ENCODE measurements at regions not wholly inside any gene's neighbourhood (a gene's known extent, or its start where the extent isn't known, plus 50 kb on each side); places are given as distances from the start of the nearest gene placed in this dataset.
A peak's percentile ranks its signal among the peaks of the same experiment; 100 is the strongest.

GRCh38 chr18:34594266-34594665, 115.8 kb upstream of the DTNA start:
- no peak for DNase-seq

GRCh38 chr18:34595690-34596089, 114.4 kb upstream of the DTNA start:
- peak; percentile 4 for DNase-seq

GRCh38 chr18:34598120-34598635, 111.9 kb upstream of the DTNA start:
- no peak for DNase-seq

DNA sequence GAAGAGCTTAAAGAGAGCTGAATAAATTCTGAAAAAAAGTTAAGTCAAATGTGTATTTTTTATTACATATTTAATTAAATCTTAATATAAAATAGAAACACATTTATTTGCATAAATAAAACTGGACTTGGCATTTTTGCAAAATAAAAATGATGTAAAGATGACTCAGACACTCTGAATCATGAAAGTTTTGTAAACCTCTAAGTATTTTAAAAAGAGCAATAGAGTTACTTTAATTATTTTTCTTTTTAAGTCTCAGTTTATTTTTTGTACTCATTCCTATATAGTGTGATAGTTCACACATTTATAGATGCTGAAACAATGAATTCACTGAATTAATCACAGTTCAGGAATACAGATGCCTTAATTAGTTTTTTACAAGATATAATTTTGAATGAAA, 109.9 kb upstream of the DTNA start:
- DNase-seq = no peak

GRCh38 chr18:34600874-34601656, 109.0 kb upstream of the DTNA start:
- DNase-seq = no peak

DNA sequence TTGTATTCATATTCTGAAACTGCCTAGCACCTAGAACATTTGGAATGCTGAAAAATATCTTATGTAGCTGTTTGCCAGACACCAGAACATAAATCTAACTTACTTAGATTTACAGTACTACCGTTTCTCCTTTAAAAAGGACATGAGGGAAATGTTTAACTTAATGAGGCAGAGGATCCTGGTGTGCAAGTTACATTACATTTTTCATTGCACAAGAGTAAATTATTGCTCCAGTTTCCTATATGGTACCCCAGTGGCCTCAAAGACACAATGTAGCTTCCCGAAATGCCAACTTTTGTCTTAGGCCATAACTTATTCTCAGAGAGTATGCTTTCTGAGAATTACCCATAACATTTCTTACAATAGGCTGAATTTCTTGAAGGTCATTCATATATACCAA, 105.5 kb upstream of the DTNA start:
- no peak for DNase-seq

DNA sequence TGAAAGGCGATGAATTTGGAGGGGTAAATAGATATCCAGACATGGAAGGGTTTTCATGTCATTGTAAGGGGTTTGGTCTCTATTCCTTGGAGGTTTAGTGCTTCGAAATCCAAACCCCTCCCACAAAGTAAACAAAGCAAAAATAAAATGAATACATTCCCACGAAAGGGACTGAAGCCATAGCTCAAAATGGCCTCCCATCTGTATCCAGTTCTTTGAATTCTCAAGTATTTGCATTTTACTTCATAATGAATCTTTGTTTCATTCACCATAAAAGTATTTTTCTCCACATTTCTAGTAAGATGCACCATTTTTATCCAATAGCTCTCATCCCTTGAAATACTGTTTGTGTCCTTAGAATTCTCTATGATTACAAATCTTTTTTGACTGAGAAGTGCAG, 103.2 kb upstream of the DTNA start:
- DNase-seq = no peak

- no peak for DNase-seq
Observed at GRCh38 chr18:34608064-34608463, 102.0 kb upstream of the DTNA start.

DNA sequence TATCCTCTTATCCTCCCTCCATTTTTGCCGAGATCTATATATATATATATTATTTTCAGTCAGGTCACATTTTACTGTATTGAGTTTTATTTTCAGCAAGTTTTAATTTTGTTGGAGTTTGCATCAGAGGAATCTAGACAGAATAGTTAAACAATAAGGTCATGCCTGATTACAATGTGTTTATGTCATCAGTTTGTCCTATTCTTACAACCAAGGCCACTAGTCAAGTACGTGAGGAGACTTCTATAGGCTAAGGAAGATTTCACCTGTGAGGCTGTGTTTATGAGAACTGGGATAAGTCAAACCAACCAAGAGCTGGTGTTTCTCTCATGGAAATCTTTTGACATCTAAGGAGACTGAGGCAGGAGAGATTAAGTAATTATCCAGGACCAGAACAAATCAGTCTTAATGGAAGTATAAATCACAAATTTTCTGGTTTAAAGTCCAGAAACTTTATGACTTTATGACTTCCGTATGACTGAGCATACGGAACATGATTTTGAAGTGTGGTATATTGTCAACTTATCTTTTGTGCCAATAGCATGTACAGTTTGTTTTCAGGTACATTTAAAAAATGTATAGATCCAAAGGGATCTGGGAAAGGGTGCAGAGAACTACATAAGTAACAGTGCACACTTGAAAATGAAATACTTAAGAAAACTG, 100.0 kb upstream of the DTNA start:
- DNase-seq = no peak

- no peak for DNase-seq
Observed at GRCh38 chr18:34611904-34612303, 98.2 kb upstream of the DTNA start.

DNA sequence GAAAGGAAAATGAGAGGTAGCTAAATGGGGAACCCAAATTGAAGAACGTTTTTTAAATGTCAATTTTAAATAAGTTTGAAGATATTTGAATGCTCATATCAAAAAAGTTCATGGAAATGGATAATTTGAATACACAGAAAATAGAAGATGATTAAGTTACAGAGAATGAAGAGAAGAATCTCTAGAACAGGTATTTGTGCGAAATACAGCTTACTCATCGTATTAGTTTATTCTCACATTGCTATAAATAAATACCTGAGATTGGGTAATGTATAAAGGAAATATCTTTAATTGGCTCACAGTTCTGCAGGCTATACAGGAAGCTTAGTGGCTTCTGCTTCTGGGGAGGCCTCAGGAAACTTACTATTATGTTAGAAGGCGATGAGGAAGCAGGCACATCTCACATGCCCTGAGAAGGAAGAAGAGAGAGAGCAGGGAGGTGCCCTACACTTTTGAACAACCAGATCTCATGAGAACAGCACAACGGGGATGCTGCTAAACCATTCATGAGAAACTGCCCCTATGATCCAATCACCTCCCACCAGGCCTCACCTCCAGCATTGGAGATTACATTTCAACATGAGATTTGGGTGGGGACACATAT, 89.7 kb upstream of the DTNA start:
- DNase-seq = no peak

DNA sequence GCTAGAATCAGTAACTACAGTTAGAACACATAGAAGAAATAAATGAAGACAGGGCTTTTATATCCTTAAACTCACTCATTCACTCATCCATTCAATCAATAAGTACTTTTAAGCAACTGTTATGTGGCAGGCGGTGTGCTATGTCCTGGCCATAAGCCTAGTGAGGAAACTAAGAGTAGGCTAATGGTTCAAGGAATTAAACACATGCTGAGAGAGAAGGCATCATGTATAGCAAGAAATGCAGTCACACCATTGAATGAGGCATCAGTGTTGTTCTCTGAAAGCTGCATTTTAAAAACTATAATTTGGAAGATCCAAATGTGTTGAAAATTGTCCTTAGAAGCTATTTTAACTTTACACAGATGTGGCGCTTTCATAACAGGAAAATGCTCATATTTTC, 86.5 kb upstream of the DTNA start:
- no peak for DNase-seq

- no peak for DNase-seq
Observed at GRCh38 chr18:34624551-34624950, 85.5 kb upstream of the DTNA start.

GRCh38 chr18:34626404-34627136, 83.5 kb upstream of the DTNA start:
- no peak for DNase-seq

DNA sequence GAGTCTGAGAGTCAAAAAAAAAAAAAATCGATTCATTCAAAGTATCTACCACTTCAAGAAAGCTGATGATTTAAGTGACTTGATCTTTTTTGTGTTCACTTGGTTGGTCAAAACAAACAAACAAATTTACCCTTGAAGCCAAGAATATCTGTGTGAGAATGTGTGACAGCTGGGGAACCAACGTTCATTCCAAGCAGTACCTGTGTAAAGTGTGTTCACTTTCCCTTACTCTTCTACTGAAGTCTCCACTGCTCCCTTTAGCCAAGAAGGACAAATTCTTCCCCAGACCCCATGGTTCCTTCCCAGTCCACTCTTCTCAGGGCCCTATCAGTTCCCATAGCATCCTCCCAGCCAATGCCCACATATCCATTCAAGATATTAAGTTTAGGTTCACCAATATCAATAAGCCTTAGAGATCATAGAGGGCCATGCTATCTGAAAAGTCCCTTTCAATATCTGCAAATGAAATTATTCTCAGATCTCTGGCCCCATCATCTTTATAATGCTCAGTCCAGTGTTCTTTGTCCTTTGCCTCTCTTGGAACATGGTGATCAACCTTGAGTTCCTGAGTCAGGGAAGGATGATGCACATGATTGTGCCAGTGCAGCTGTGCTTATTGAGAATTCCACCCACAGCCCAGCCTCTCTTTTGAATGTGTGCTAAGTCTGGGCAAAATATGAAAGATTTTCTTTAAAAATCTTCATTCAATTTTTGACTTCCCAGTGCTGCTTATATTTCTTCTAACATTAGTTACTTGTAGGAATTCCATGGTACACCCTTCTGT, 82.8 kb upstream of the DTNA start:
- no peak for DNase-seq

GRCh38 chr18:34631093-34631966, 78.8 kb upstream of the DTNA start:
- DNase-seq = no peak

DNA sequence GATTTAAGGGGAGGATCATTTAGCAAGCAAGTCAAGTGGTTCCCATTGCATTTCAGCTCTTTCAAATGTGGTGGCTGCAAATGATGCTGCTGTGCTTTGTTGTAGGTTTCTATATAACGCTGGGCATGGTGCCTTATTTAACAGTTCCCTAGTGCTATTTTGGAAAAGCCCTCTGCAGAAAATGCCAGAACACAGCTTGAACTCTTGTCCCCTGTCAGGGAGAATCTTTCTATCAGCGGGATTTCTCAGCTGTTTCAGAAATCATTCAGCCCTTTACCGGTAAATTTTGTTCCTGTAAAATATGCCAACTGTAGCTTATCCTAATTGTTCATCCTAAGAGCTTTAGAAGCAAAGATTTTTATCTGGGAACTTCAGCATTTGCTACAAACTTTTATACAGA, 77.8 kb upstream of the DTNA start:
- no peak for DNase-seq

DNA sequence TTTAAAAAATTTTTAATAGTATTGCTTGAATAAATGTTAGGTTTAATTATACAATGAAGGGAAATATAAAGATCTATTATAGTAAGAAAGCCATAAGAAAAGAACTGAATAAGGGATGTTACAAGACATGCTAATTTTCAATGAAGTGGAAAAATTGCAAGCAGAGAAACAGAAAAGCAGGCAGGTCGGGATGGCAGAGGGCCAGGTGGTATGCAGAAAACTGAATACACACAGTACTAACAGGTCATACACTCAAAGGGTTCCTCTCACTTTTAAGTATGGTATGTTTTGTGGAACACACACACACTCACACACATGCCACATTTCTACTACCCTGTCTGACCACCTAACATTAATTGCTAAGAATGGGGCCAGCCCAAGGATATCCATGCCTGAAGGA, 76.7 kb upstream of the DTNA start:
- no peak for DNase-seq

DNA sequence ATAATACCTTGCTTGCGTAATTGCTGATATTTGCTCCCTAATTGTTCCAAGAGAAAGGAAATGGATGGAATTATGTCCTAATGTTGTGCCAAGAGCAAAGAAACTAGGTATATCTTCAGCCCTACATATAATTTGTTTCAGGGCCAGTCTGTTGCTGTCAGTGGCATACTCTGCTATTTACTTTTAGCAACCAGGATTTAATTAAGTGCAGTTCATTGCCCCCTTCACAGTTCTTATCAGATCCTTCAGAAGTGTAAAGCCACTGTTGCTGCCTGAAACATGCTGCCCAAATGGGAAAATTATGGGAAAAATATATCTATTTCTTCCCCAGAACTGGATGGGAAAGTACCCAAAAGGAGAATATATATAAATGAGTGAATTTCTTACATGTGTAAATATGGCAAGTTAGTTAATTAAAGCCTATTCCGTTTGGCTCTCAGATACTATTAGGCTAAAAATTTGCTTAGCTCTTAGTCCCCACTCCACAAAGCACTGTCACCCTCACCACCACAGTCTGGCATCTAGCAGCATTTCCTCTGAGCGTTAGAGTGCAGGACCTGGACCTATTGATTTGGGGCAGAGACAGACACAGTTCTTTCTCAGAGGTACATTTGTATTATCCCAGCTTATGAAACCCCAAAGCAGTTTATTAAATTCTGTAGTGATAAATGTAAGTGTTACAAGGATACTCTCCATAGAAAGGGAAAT, 72.8 kb upstream of the DTNA start:
- DNase-seq = no peak

DNA sequence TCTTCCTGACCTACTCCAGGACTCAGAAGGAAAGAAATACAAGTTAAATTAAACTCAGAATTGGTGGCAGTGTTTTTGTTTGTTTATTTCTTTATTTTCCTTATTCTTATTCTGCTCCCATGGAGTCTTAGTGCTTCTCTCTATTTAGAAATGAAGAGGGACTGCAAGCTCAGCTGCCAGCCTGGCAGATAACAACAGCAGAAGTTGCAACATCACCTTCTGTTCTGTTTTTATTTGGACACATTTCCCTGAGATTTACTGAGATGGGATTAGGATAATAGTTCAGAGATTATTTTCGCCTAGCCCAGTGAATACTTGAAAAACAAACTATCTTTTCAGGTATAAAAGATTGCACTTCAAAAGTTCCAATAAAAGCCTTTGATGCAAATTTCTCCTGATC, 70.4 kb upstream of the DTNA start:
- no peak for DNase-seq
